ENCODE measurements at regions not wholly inside any gene's neighbourhood (a gene's known extent, or its start where the extent isn't known, plus 50 kb on each side); places are given as distances from the start of the nearest gene placed in this dataset.

DNA sequence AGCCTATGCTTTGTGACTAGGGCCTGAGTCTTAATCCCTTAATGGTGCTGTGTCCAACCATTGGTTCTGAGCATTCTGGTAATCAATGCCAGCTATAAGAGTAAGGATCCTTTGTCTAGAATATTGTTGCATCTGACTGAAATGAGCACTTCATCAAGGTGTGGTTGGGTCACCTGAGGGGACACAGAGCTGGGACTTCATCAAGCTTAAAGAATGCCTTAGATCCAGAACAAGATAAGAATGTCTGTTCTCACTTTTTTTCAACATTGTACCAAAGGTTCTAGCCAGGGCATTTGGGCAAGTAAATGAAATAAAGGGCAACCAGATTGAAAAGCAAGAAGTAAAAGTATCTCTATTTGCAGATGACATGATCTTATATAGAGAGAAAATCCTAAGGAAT, 280.4 kb downstream of the MTERF1 start:
- DNase-seq, result no peak
- H3K4me1 ChIP-seq (replicated peaks in 1 of 2), result no peaks in the 10 kb centered on the region
- TF ChIP-seq POLR2A (IDR thresholded peaks at IDR 0.05), result no peak
- TF ChIP-seq, protein P1, sequence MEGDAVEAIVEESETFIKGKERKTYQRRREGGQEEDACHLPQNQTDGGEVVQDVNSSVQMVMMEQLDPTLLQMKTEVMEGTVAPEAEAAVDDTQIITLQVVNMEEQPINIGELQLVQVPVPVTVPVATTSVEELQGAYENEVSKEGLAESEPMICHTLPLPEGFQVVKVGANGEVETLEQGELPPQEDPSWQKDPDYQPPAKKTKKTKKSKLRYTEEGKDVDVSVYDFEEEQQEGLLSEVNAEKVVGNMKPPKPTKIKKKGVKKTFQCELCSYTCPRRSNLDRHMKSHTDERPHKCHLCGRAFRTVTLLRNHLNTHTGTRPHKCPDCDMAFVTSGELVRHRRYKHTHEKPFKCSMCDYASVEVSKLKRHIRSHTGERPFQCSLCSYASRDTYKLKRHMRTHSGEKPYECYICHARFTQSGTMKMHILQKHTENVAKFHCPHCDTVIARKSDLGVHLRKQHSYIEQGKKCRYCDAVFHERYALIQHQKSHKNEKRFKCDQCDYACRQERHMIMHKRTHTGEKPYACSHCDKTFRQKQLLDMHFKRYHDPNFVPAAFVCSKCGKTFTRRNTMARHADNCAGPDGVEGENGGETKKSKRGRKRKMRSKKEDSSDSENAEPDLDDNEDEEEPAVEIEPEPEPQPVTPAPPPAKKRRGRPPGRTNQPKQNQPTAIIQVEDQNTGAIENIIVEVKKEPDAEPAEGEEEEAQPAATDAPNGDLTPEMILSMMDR (IDR thresholded peaks at IDR 0.05), result no peak
- intact Hi-C loops (cut with DNase I), result no loop called here
- no peaks in the 10 kb centered on the region for H3K36me3 ChIP-seq (replicated peaks in 1 of 2)
- H3K4me3 ChIP-seq, result no peak overlapping the region
- no peaks in the 10 kb centered on the region for H3K27me3 ChIP-seq
- H3K9me3 ChIP-seq (replicated peaks in 1 of 3), result no peaks in the 10 kb centered on the region
- H3K27ac ChIP-seq, result no peak overlapping the region

DNA sequence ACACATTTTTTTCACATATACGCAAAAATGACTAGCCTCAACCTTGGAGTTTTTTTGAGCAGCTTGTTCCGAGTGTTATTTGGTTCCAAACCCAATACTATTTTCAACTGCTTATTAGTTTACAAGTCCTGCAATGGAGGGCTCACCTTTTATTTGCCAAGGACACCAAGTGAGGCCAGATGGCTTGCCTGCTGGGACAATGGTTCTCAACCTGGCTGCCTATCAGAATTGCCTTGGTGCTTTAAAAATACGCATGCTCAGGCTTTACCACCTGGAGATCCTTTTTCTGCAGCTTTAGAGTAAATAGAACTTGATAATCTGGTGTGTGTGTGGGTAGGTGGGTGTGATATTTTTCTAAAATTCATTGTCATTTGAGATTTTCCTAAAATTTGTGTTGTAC, 276.8 kb downstream of the MTERF1 start:
- H3K27me3 ChIP-seq, result no peaks in the 10 kb centered on the region
- DNase-seq, result no peak
- no peaks in the 10 kb centered on the region for H3K9me3 ChIP-seq (replicated peaks in 1 of 3)
- intact Hi-C loops (cut with DNase I), result no loop called here
- WGBS, 4 donors, result 67 to 77% (median 76%) methylated on average over 3 of the region's 3 CpGs
- no peaks in the 10 kb centered on the region for H3K36me3 ChIP-seq (replicated peaks in 1 of 2)
- H3K4me1 ChIP-seq (replicated peaks in 1 of 2), result no peaks in the 10 kb centered on the region
- no peak overlapping the region for H3K4me3 ChIP-seq
- no peak overlapping the region for H3K27ac ChIP-seq
- no peak for TF ChIP-seq POLR2A (IDR thresholded peaks at IDR 0.05)
- TF ChIP-seq, protein P1 (IDR thresholded peaks at IDR 0.05), result no peak

DNA sequence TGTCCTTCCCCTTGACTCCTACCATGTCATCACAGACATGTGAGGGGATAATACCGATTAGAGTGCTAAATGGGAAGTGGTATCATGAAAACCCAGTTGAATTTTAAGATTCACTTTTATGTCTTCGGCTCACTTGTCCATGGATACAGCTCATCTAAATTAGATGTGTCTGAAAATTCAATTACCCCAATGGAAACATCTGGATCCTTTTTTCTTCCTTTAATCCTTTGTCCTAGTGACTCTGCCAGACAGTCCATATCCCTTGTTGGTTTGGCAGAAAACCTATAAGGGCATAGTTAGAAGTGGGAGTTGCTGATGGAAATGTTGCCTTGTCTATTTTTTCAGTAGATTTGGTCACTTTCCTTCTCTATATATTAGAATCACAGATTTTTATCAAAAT, 271.9 kb downstream of the MTERF1 start:
- WGBS, 4 donors, result 80 to 93% (median 85%) methylated on average over 2 of the region's 2 CpGs
- intact Hi-C loops (cut with DNase I), result no loop called here
- no peak overlapping the region for H3K4me3 ChIP-seq

DNA sequence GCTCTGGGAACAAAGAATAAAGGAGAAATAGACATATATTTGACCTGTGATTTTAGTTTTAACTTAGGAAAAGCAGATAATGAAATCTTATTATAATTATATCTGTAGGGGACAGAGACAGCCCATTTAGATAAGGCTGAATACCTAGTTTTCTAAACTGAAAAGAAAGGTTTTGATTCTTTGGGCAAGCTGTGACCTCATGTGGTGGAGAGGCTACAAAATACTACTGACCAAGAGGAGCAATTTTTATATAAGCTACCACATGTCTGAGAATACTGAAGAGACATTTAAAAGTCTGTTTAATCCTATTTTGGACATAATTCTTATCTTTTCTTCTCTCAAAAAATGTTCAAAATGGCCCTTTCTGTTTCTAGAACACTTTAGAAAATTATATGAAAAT, 271.0 kb downstream of the MTERF1 start:
- Histone ChIP-seq H3K4me3 (no peak overlapping the region), H3K9me3 (replicated peaks in 1 of 3) (no peaks in the 10 kb centered on the region), H3K4me1 (replicated peaks in 1 of 2) (no peaks in the 10 kb centered on the region), H3K27ac (no peak overlapping the region), H3K27me3 (no peaks in the 10 kb centered on the region), H3K36me3 (replicated peaks in 1 of 2) (no peaks in the 10 kb centered on the region)
- TF ChIP-seq POLR2A (IDR thresholded peaks at IDR 0.05), result no peak
- TF ChIP-seq, protein P1 (IDR thresholded peaks at IDR 0.05), result no peak
- no peak for DNase-seq
- intact Hi-C loops (cut with DNase I), result no loop called here

More for the DNA sequence above, 271.9 kb downstream of the MTERF1 start:
- Histone ChIP-seq H3K9me3 (replicated peaks in 1 of 3) (no peaks in the 10 kb centered on the region), H3K4me1 (replicated peaks in 1 of 2) (no peaks in the 10 kb centered on the region), H3K27ac (no peak overlapping the region), H3K27me3 (no peaks in the 10 kb centered on the region), H3K36me3 (replicated peaks in 1 of 2) (no peaks in the 10 kb centered on the region)
- TF ChIP-seq, protein P1 (IDR thresholded peaks at IDR 0.05), result no peak
- no peak for TF ChIP-seq POLR2A (IDR thresholded peaks at IDR 0.05)
- no peak for DNase-seq

Data from adrenal gland (tissue), 9 donors.